ENCODE measurements at regions not wholly inside any gene's neighbourhood (a gene's known extent, or its start where the extent isn't known, plus 50 kb on each side); places are given as distances from the start of the nearest gene placed in this dataset.

- TF ChIP-seq MAFK (IDR thresholded peaks at IDR 0.05; ENCODE audit: low read depth, low read length) (no peak), CTCF (conservative IDR thresholded peaks at IDR 0.05; ENCODE audit: low read depth, low read length) (no peak)
These were observed 246.4 kb downstream of the CDH26 start for GRCh38 chr20:60204601-60205000.
